Activated CD4-positive, alpha-beta T cell treated with anti-CD3 and anti-CD28 coated beads, Interleukin-2, amount 10 ng/mL, durations not matched to agents 7 days and 5 days (primary cell): ENCODE measurements at regions not wholly inside any gene's neighbourhood (a gene's known extent, or its start where the extent isn't known, plus 50 kb on each side); places are given as distances from the start of the nearest gene placed in this dataset.
A peak's percentile ranks its signal among the peaks of the same experiment; 100 is the strongest.
"Not testable (repeated sequence)": the region's sequence is repeated elsewhere in the genome, so short reads cannot be mapped to it uniquely, and the experiment has no call there.

ENCODE experiments used
- CTCF ChIA-PET: fragments of 350-600 bp; sonication (Branson Sonifier 250); formaldehyde crosslinking; loops from one replicate; lab custom pipeline; 2021; ENCODE audit warnings: antibody characterized with exemption; lab: Charles Lee
- POLR2A ChIA-PET: fragments of 350-600 bp; sonication (Branson Sonifier 250); formaldehyde crosslinking; loops from one replicate; lab custom pipeline; 2021; ENCODE audit warnings: antibody characterized with exemption; lab: Charles Lee
- DNase-seq: peaks from one replicate; pipeline ENCODE4 v3.0.0-alpha.2; 2020
- H3K27ac Mint-ChIP-seq: one replicate; pipeline ENCODE4 v1.8.0; 2021; ENCODE audit warnings: mild to moderate bottlenecking, moderate library complexity, mixed read lengths
- H3K27me3 Mint-ChIP-seq: one replicate; pipeline ENCODE4 v1.8.0; 2021; ENCODE audit warnings: mixed read lengths
- H3K36me3 Mint-ChIP-seq: one replicate; pipeline ENCODE4 v1.8.0; 2021; ENCODE audit warnings: low read depth, mixed read lengths
- H3K4me1 Mint-ChIP-seq: one replicate; pipeline ENCODE4 v1.8.0; 2021; ENCODE audit warnings: mixed read lengths
- H3K4me3 Mint-ChIP-seq: one replicate; pipeline ENCODE4 v1.8.0; 2021; ENCODE audit warnings: mild to moderate bottlenecking, moderate library complexity, mixed read lengths
- H3K9me3 Mint-ChIP-seq: one replicate; pipeline ENCODE4 v1.8.0; 2021; ENCODE audit warnings: mixed read lengths

DNA sequence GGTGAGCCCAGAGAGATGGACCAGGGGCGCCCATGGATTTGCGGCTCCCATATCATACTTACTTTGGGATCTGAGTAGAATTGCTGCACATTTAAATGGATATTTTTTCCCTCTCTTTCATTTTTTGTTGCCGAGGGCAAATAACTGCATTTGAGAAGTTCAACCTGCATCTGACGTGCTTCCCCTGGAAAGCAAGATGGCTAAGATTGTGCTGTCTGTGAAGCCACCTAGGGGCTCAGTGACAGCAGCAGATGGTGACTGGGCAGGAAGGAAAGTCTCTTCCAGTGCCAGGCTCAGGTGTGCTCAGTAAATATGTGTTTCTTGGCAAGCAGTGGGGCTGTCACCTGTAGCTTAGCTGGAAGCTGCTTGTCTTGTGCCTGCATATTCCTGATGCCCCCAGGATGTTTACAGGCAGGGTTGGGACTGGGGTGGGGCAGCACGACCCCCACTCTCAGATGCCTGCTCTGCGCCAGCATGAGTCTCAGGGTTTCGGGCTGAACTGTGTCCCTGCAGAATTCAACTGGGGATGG is 59.8 kb upstream of the ETV3 start:
- Mint-ChIP-seq H3K4me1 (no peaks in the 10 kb centered on the region), H3K27ac (no peak overlapping the region), H3K36me3 (no peaks in the 10 kb centered on the region), H3K4me3 (no peak overlapping the region), H3K9me3 (no peaks in the 10 kb centered on the region), H3K27me3 (peaks cover 28% of the 10 kb centered on the region)
- POLR2A ChIA-PET: no interaction called here
- no peak for DNase-seq
- CTCF ChIA-PET: no interaction called here

DNA sequence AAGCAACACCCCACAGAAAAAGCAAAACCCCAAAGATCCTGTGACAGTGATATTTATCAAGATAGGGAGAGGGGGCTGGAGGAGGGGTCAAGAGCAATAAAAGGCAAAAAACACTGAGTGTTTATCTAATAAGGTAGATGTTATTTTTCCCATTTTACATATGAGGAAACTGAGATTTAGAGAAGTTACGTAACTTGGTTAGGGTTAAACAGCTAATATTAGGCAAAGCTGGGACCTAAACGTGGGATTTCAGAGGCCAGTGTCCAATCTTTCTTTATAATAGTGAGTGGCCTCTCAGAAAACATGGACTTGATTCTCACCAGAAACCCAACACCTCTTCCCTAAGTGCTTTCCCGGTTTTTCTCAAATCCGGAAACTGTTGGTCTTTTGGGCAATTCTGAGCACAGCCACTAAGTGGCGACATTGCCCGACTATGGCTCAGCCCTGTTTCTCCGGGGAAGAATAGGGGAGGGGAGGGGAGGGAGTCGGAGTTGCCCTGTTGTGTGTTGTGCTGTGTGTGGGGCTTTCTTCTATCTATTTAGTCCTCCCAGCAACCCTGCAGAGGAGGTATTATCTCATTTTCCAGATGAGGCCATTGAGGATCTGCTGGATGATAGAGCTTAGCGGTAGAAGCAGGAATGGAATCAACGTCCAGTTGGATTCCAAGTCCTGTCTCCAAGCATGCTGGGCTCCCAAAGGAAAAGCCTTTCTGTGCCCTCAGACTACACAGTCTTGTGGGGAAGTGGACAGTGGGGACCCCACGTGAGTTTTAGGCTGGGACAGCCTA is 58.7 kb upstream of the ETV3 start:
- peaks cover 34% of the 10 kb centered on the region for H3K27me3 Mint-ChIP-seq
- H3K9me3 Mint-ChIP-seq, H3K27ac Mint-ChIP-seq, H3K36me3 Mint-ChIP-seq, DNase-seq, H3K4me1 Mint-ChIP-seq, POLR2A ChIA-PET, H3K4me3 Mint-ChIP-seq: not testable (repeated sequence)
- CTCF ChIA-PET: interaction anchor here (1.0 to 1.6 kb wide), 4 partner anchors 10 to 298 kb away, joined by 3 to 5 read pairs (median 4); no protein-coding TSS in a partner anchor

DNA sequence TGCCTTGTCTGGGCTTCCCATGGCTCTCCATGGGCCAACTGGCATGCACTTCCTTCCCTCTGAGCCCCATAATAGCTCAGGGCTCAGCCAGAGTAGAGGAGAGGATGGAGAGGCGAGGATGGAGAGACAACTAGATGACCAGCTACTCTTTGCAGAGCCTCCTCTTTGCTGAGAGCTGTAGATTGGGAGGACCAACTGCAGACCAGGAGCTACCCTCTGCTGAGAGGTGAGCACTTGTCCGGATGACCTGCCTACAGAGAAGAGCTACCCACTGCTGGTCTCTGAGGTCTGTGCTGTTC is 58.0 kb upstream of the ETV3 start:
- no peaks in the 10 kb centered on the region for H3K9me3 Mint-ChIP-seq
- no peaks in the 10 kb centered on the region for H3K36me3 Mint-ChIP-seq
- no peak overlapping the region for H3K27ac Mint-ChIP-seq
- no peak overlapping the region for H3K4me3 Mint-ChIP-seq
- H3K4me1 Mint-ChIP-seq: no peaks in the 10 kb centered on the region
- POLR2A ChIA-PET: no interaction called here
- CTCF ChIA-PET: interaction anchor here (1.0 to 1.6 kb wide), 5 partner anchors 10 to 299 kb away, joined by 3 to 5 read pairs (median 4); no protein-coding TSS in a partner anchor
- no peak for DNase-seq
- peaks cover 31% of the 10 kb centered on the region for H3K27me3 Mint-ChIP-seq

DNA sequence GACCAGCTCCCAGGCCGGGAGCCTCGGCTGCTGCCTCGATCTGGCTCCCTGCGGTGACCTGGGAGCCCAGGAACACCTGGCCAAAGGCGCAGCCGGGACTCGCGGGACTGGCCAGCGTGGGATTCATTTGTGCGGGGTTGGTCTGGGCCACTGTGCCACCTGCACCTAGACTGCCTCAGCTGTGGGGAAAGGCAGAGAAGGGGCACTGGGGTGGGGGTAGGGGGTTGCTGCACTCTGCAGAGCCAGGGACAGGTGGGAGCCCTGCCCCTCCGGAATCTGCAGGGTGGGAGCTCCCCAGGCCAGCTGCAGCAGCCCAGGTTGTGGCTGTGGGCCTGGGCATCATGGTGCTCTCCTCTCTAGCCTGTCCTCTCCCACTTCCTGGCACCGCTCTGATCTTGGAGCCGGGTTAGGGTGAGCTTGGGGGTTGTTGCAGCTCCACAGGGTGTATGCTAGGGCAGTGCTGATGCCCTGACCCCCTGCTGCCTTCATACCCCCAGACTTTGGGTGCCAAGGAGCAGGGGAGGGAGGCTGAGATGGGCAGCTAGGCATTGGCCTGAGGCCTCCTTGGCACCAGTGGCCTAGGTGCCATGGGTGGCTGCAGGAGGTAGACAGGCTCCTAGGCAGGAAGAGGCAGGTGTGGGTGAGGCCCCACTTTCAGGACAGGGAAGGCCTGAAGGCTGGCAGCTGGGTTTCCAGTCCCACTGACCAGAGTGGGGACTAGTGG is 57.5 kb upstream of the ETV3 start:
- Mint-ChIP-seq H3K4me1 (no peaks in the 10 kb centered on the region), H3K4me3 (no peak overlapping the region), H3K27ac (no peak overlapping the region), H3K36me3 (no peaks in the 10 kb centered on the region), H3K9me3 (no peaks in the 10 kb centered on the region), H3K27me3 (peaks cover 31% of the 10 kb centered on the region)
- no peak for DNase-seq
- ChIA-PET POLR2A (no interaction called here), CTCF (interaction anchor here (1.0 to 1.6 kb wide), 5 partner anchors 9 to 299 kb away, joined by 3 to 5 read pairs (median 4); no protein-coding TSS in a partner anchor)

DNA sequence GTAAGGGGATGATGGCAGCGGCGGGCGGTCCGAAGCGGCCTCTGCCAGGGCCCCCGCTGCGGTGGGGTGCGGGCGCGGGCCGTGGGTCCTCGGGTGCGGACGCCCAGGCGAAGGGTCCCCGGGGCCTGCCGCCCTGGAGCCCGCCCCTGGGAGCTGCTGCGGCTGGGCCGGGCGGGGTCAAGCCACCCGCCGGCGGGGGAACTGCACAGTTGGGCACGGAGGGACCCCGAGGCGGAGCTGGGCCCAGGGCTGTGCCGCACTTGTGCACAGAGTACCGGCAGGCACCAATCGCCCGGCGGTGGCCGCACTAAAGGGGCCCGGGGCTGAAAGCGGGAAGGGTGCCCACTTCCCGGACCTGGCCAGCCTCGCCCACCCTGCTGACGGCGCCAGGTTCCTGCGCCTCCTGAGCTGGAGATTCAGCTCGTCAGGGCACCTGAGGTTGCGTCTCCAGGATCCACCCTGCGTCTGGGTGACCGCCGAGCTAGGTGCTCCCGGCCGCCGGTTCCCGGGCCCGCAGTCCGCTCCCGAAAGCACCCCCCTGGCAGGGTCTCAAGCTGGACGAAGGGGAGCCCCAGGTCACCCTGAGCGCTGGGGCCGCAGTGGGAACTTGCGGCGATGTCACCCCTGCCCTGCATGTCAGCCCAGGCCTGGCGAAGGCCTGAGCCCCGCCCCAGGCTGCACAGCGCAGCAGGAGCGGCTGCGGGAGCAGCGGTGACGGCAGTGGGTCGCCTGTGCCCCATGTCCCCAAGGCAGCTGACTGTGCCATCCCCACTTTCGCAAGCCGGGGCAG is 56.7 kb upstream of the ETV3 start:
- Mint-ChIP-seq H3K27ac (no peak overlapping the region), H3K4me3 (no peak overlapping the region), H3K4me1 (no peaks in the 10 kb centered on the region), H3K36me3 (no peaks in the 10 kb centered on the region), H3K9me3 (no peaks in the 10 kb centered on the region), H3K27me3 (peaks cover 33% of the 10 kb centered on the region)
- ChIA-PET POLR2A (no interaction called here), CTCF (interaction anchor here (1.5 to 1.6 kb wide), 2 partner anchors 8 to 39 kb away, joined by 5 read pairs; no protein-coding TSS in a partner anchor)
- no peak for DNase-seq

GRCh38 chr1:157193702-157194391 is 55.7 kb upstream of the ETV3 start:
- ChIA-PET POLR2A (no interaction called here), CTCF (no interaction called here)
- Mint-ChIP-seq H3K4me3 (no peak overlapping the region), H3K9me3 (no peaks in the 10 kb centered on the region), H3K4me1 (no peaks in the 10 kb centered on the region), H3K27ac (no peak overlapping the region), H3K27me3 (peaks cover 35% of the 10 kb centered on the region), H3K36me3 (no peaks in the 10 kb centered on the region)
- DNase-seq: peak; percentile 61

GRCh38 chr1:157193219-157193618 is 55.0 kb upstream of the ETV3 start:
- H3K27me3 Mint-ChIP-seq: peaks cover 35% of the 10 kb centered on the region
- no peak overlapping the region for H3K27ac Mint-ChIP-seq
- H3K4me3 Mint-ChIP-seq: no peak overlapping the region
- CTCF ChIA-PET: no interaction called here
- DNase-seq: no peak
- no peaks in the 10 kb centered on the region for H3K4me1 Mint-ChIP-seq
- H3K36me3 Mint-ChIP-seq: no peaks in the 10 kb centered on the region
- POLR2A ChIA-PET: no interaction called here
- H3K9me3 Mint-ChIP-seq: no peaks in the 10 kb centered on the region

GRCh38 chr1:157189986-157190982 is 52.1 kb upstream of the ETV3 start:
- DNase-seq: no peak
- POLR2A ChIA-PET: no interaction called here
- Mint-ChIP-seq H3K27me3 (peaks cover 26% of the 10 kb centered on the region), H3K4me3 (no peak overlapping the region), H3K4me1 (no peaks in the 10 kb centered on the region), H3K9me3 (no peaks in the 10 kb centered on the region), H3K27ac (peak overlapping the region; percentile 46), H3K36me3 (no peaks in the 10 kb centered on the region)
- CTCF ChIA-PET: no interaction called here

DNA sequence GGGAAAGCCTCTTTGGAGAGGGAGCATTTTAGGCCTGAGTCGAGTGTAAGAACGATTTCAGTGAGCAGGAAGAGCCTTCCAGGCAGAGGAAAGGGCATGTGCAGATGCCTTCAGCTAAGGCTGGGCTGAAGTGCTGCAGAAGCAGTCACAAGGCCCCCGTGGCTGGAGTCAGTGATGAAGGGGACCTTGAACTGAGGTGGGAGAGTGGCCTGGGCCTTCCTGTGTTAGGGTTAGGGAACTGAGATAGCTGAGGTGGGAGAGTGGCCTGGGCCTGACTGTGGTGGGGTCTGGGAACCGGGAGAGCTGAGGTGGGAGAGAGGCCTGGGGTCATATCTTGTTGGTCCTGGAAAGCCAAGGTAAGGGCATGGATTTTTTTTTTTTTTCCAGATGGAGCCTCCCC is 50.9 kb upstream of the ETV3 start:
- Mint-ChIP-seq H3K4me1 (no peaks in the 10 kb centered on the region), H3K27me3 (peaks cover 24% of the 10 kb centered on the region), H3K9me3 (no peaks in the 10 kb centered on the region), H3K4me3 (no peak overlapping the region), H3K36me3 (no peaks in the 10 kb centered on the region), H3K27ac (no peak overlapping the region)
- DNase-seq: no peak
- CTCF ChIA-PET: interaction anchor here (0.9 kb wide), 1 partner anchor 354 kb away, joined by 3 read pairs; no protein-coding TSS in a partner anchor
- POLR2A ChIA-PET: no interaction called here
